ENCODE measurements at regions not wholly inside any gene's neighbourhood (a gene's known extent, or its start where the extent isn't known, plus 50 kb on each side); places are given as distances from the start of the nearest gene placed in this dataset.
"Not testable (repeated sequence)": the region's sequence is repeated elsewhere in the genome, so short reads cannot be mapped to it uniquely, and the experiment has no call there.

GRCh38 chr15:23866832-23867231 lies 179.7 kb upstream of the NDN start:
- H3K27me3 ChIP-seq (ENCODE audit: control insufficient read depth, insufficient read depth, low read length), result no peaks in the 10 kb centered on the region
- no peak overlapping the region for H2AFZ ChIP-seq (ENCODE audit: low read length)
- H3K9me3 ChIP-seq (ENCODE audit: control insufficient read depth, insufficient read depth, low read depth, low read length), result no peaks in the 10 kb centered on the region
- H3K9ac ChIP-seq (ENCODE audit: insufficient read depth, low read length), result no peak overlapping the region
- H3K4me1 ChIP-seq (ENCODE audit: control insufficient read depth, extremely low read depth, insufficient read depth, low read length), result no peaks in the 10 kb centered on the region
- no peaks in the 10 kb centered on the region for H3K79me2 ChIP-seq (ENCODE audit: control insufficient read depth, insufficient read depth, low read length)
- no peak overlapping the region for H3K4me3 ChIP-seq (replicated peaks in 1 of 4; ENCODE audit: control extremely low read depth in 1 of 4, insufficient read depth in 1 of 4, low read depth in 3 of 4, low read length in 4 of 4)
- no peak overlapping the region for H3K27ac ChIP-seq (ENCODE audit: insufficient read depth, low read length)
- H4K20me1 ChIP-seq (ENCODE audit: control insufficient read depth, extremely low read depth, insufficient read depth, low read length), result no peaks in the 10 kb centered on the region
- peak in 1 of 2 donors; percentile 17 for DNase-seq (ENCODE audit: low read depth in 2 of 2)
- no peak overlapping the region for H3K4me2 ChIP-seq (ENCODE audit: extremely low read depth, insufficient read depth, low read length)
- TF ChIP-seq, protein P1, sequence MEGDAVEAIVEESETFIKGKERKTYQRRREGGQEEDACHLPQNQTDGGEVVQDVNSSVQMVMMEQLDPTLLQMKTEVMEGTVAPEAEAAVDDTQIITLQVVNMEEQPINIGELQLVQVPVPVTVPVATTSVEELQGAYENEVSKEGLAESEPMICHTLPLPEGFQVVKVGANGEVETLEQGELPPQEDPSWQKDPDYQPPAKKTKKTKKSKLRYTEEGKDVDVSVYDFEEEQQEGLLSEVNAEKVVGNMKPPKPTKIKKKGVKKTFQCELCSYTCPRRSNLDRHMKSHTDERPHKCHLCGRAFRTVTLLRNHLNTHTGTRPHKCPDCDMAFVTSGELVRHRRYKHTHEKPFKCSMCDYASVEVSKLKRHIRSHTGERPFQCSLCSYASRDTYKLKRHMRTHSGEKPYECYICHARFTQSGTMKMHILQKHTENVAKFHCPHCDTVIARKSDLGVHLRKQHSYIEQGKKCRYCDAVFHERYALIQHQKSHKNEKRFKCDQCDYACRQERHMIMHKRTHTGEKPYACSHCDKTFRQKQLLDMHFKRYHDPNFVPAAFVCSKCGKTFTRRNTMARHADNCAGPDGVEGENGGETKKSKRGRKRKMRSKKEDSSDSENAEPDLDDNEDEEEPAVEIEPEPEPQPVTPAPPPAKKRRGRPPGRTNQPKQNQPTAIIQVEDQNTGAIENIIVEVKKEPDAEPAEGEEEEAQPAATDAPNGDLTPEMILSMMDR (conservative IDR thresholded peaks at IDR 0.05 in 1 of 2, IDR thresholded peaks at IDR 0.05 in 1 of 2; ENCODE audit: low read depth in 1 of 2, low read length in 2 of 2), result peak in 1 of 2 donors; percentile 28
- no peak for TF ChIP-seq EZH2 (IDR thresholded peaks at IDR 0.05; ENCODE audit: low read length, missing control alignments)
- H3K36me3 ChIP-seq (ENCODE audit: control insufficient read depth, insufficient read depth, low read length), result no peaks in the 10 kb centered on the region

GRCh38 chr15:23869396-23869795 lies 182.3 kb upstream of the NDN start:
- no peak overlapping the region for H3K9ac ChIP-seq (ENCODE audit: insufficient read depth, low read length)
- peak overlapping the region in 1 of 4 experiments; percentile 26 for H3K4me3 ChIP-seq (replicated peaks in 1 of 4; ENCODE audit: control extremely low read depth in 1 of 4, insufficient read depth in 1 of 4, low read depth in 3 of 4, low read length in 4 of 4)
- H3K27ac ChIP-seq (ENCODE audit: insufficient read depth, low read length), result no peak overlapping the region
- no peaks in the 10 kb centered on the region for H3K9me3 ChIP-seq (ENCODE audit: control insufficient read depth, insufficient read depth, low read depth, low read length)
- H3K27me3 ChIP-seq (ENCODE audit: control insufficient read depth, insufficient read depth, low read length), result no peaks in the 10 kb centered on the region
- no peaks in the 10 kb centered on the region for H3K36me3 ChIP-seq (ENCODE audit: control insufficient read depth, insufficient read depth, low read length)
- H3K79me2 ChIP-seq (ENCODE audit: control insufficient read depth, insufficient read depth, low read length), result no peaks in the 10 kb centered on the region
- H3K4me2 ChIP-seq (ENCODE audit: extremely low read depth, insufficient read depth, low read length), result no peak overlapping the region
- H4K20me1 ChIP-seq (ENCODE audit: control insufficient read depth, extremely low read depth, insufficient read depth, low read length), result no peaks in the 10 kb centered on the region
- DNase-seq (ENCODE audit: low read depth in 2 of 2), result peak in 1 of 2 donors; percentile 12
- H2AFZ ChIP-seq (ENCODE audit: low read length), result no peak overlapping the region
- H3K4me1 ChIP-seq (ENCODE audit: control insufficient read depth, extremely low read depth, insufficient read depth, low read length), result no peaks in the 10 kb centered on the region
- TF ChIP-seq EZH2 (IDR thresholded peaks at IDR 0.05; ENCODE audit: low read length, missing control alignments), result no peak
- TF ChIP-seq, protein P1 (conservative IDR thresholded peaks at IDR 0.05 in 1 of 2, IDR thresholded peaks at IDR 0.05 in 1 of 2; ENCODE audit: low read depth in 1 of 2, low read length in 2 of 2), result no peak

GRCh38 chr15:23873613-23874012 lies 186.5 kb upstream of the NDN start:
- H3K9ac ChIP-seq (ENCODE audit: insufficient read depth, low read length); H3K4me1 ChIP-seq (ENCODE audit: control insufficient read depth, extremely low read depth, insufficient read depth, low read length); H2AFZ ChIP-seq (ENCODE audit: low read length); H3K9me3 ChIP-seq (ENCODE audit: control insufficient read depth, insufficient read depth, low read depth, low read length); H3K36me3 ChIP-seq (ENCODE audit: control insufficient read depth, insufficient read depth, low read length); DNase-seq (ENCODE audit: low read depth in 2 of 2); H3K4me2 ChIP-seq (ENCODE audit: extremely low read depth, insufficient read depth, low read length); H3K27me3 ChIP-seq (ENCODE audit: control insufficient read depth, insufficient read depth, low read length); H4K20me1 ChIP-seq (ENCODE audit: control insufficient read depth, extremely low read depth, insufficient read depth, low read length); H3K4me3 ChIP-seq (replicated peaks in 1 of 4; ENCODE audit: control extremely low read depth in 1 of 4, insufficient read depth in 1 of 4, low read depth in 3 of 4, low read length in 4 of 4); H3K79me2 ChIP-seq (ENCODE audit: control insufficient read depth, insufficient read depth, low read length); H3K27ac ChIP-seq (ENCODE audit: insufficient read depth, low read length): not testable (repeated sequence)

Measured in fibroblast of lung (primary cell).